Medulla oblongata (tissue), 1 donor: ENCODE measurements at regions not wholly inside any gene's neighbourhood (a gene's known extent, or its start where the extent isn't known, plus 50 kb on each side); places are given as distances from the start of the nearest gene placed in this dataset.
"Not testable (repeated sequence)": the region's sequence is repeated elsewhere in the genome, so short reads cannot be mapped to it uniquely, and the experiment has no call there.

Experiments used
- DNase-seq: peaks from one replicate; pipeline ENCODE4 v3.0.0-alpha.2; 2015; ENCODE audit errors: extremely low spot score

- no peak for DNase-seq
Measured at GRCh38 chr1:233722212-233722979, 108.5 kb downstream of the KCNK1 start.

GRCh38 chr1:233723387-233723786 is 109.5 kb downstream of the KCNK1 start:
- DNase-seq: no peak

- not testable (repeated sequence) for DNase-seq
Measured at GRCh38 chr1:233724131-233724631, 110.3 kb downstream of the KCNK1 start.

GRCh38 chr1:233725423-233725822 is 111.5 kb downstream of the KCNK1 start:
- DNase-seq: no peak

- no peak for DNase-seq
Measured at GRCh38 chr1:233728721-233729120, 114.8 kb downstream of the KCNK1 start.

GRCh38 chr1:233730380-233730779 is 116.5 kb downstream of the KCNK1 start:
- no peak for DNase-seq

GRCh38 chr1:233730809-233731208 is 116.9 kb downstream of the KCNK1 start:
- no peak for DNase-seq

- DNase-seq: no peak
Measured at GRCh38 chr1:233732206-233732605, 118.3 kb downstream of the KCNK1 start.

- DNase-seq: no peak
Measured at GRCh38 chr1:233734456-233734855, 120.5 kb downstream of the KCNK1 start.

- no peak for DNase-seq
Measured at GRCh38 chr1:233735331-233735730, 121.4 kb downstream of the KCNK1 start.

- no peak for DNase-seq
Measured at GRCh38 chr1:233735847-233736246, 121.9 kb downstream of the KCNK1 start.

- no peak for DNase-seq
Measured at GRCh38 chr1:233737341-233737740, 123.4 kb downstream of the KCNK1 start.

GRCh38 chr1:233738396-233738795 is 124.5 kb downstream of the KCNK1 start:
- DNase-seq: no peak

- no peak for DNase-seq
Measured at GRCh38 chr1:233738850-233739249, 124.9 kb downstream of the KCNK1 start.

- no peak for DNase-seq
Measured at GRCh38 chr1:233744779-233745513, 131.0 kb downstream of the KCNK1 start.

GRCh38 chr1:233750139-233750538 is 136.2 kb downstream of the KCNK1 start:
- no peak for DNase-seq

- DNase-seq: no peak
Measured at GRCh38 chr1:233759665-233760064, 144.8 kb upstream of the SLC35F3 start.

GRCh38 chr1:233764304-233764703 is 140.2 kb upstream of the SLC35F3 start:
- DNase-seq: not testable (repeated sequence)

- peak; percentile 85 for DNase-seq
Measured at GRCh38 chr1:233777566-233777965, 126.9 kb upstream of the SLC35F3 start.

GRCh38 chr1:233780049-233780448 is 124.4 kb upstream of the SLC35F3 start:
- DNase-seq: no peak

- no peak for DNase-seq
Measured at GRCh38 chr1:233782937-233783586, 121.4 kb upstream of the SLC35F3 start.

GRCh38 chr1:233787599-233787998 is 116.9 kb upstream of the SLC35F3 start:
- DNase-seq: no peak
